HL-60 (cell line): ENCODE measurements at regions not wholly inside any gene's neighbourhood (a gene's known extent, or its start where the extent isn't known, plus 50 kb on each side); places are given as distances from the start of the nearest gene placed in this dataset.

Source experiments
- GABPA ChIP-seq: IDR thresholded peaks from 2 replicates; pipeline ENCODE4 v1.6.1; 2012; ENCODE audit warnings: low read depth
- POLR2AphosphoS5 ChIP-seq: IDR thresholded peaks from 2 replicates; pipeline ENCODE4 v1.6.1; 2012; ENCODE audit warnings: low read depth
- TF ChIP-seq, protein P1 (sequence below): IDR thresholded peaks from one replicate; pipeline ENCODE4 v1.5.1; 2011; ENCODE audit warnings: low read length, control low read depth, inconsistent platforms; ENCODE audit not compliant: insufficient read depth
- TF ChIP-seq, protein P2 (sequence below): IDR thresholded peaks from 2 replicates; pipeline ENCODE4 v1.6.1; 2012; ENCODE audit warnings: low read depth; ENCODE audit not compliant: insufficient replicate concordance

DNA sequence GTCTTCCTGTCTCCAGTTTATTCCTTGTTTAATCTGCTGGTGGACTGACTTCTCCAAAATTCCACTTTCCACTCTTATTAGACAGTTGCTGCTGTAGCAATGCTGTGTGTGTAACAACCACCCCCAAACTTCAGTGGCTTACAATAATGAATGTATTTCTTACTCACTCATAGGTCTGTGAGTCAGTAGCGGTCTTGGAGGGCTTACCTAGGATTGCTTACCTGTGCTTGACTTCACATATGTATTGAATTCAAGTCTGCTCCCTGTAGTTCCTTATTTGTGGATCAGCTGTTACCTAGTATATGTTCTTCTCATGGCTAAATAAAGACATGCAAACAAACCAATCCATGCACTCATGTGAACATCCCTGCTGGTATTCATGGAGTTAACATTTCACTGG lies 224.6 kb downstream of the MAP2K6 start:
- TF ChIP-seq, protein P1, sequence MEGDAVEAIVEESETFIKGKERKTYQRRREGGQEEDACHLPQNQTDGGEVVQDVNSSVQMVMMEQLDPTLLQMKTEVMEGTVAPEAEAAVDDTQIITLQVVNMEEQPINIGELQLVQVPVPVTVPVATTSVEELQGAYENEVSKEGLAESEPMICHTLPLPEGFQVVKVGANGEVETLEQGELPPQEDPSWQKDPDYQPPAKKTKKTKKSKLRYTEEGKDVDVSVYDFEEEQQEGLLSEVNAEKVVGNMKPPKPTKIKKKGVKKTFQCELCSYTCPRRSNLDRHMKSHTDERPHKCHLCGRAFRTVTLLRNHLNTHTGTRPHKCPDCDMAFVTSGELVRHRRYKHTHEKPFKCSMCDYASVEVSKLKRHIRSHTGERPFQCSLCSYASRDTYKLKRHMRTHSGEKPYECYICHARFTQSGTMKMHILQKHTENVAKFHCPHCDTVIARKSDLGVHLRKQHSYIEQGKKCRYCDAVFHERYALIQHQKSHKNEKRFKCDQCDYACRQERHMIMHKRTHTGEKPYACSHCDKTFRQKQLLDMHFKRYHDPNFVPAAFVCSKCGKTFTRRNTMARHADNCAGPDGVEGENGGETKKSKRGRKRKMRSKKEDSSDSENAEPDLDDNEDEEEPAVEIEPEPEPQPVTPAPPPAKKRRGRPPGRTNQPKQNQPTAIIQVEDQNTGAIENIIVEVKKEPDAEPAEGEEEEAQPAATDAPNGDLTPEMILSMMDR, result no peak
- TF ChIP-seq, protein P2, sequence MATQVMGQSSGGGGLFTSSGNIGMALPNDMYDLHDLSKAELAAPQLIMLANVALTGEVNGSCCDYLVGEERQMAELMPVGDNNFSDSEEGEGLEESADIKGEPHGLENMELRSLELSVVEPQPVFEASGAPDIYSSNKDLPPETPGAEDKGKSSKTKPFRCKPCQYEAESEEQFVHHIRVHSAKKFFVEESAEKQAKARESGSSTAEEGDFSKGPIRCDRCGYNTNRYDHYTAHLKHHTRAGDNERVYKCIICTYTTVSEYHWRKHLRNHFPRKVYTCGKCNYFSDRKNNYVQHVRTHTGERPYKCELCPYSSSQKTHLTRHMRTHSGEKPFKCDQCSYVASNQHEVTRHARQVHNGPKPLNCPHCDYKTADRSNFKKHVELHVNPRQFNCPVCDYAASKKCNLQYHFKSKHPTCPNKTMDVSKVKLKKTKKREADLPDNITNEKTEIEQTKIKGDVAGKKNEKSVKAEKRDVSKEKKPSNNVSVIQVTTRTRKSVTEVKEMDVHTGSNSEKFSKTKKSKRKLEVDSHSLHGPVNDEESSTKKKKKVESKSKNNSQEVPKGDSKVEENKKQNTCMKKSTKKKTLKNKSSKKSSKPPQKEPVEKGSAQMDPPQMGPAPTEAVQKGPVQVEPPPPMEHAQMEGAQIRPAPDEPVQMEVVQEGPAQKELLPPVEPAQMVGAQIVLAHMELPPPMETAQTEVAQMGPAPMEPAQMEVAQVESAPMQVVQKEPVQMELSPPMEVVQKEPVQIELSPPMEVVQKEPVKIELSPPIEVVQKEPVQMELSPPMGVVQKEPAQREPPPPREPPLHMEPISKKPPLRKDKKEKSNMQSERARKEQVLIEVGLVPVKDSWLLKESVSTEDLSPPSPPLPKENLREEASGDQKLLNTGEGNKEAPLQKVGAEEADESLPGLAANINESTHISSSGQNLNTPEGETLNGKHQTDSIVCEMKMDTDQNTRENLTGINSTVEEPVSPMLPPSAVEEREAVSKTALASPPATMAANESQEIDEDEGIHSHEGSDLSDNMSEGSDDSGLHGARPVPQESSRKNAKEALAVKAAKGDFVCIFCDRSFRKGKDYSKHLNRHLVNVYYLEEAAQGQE, result no peak
- TF ChIP-seq GABPA (no peak), POLR2AphosphoS5 (no peak)
